ENCODE measurements at regions not wholly inside any gene's neighbourhood (a gene's known extent, or its start where the extent isn't known, plus 50 kb on each side); places are given as distances from the start of the nearest gene placed in this dataset.

- no peaks in the 10 kb centered on the region for H3K9me3 ChIP-seq
- no peak overlapping the region for H3K27ac ChIP-seq
- ATAC-seq: no peak
- H3K4me1 ChIP-seq: no peaks in the 10 kb centered on the region
- no peaks in the 10 kb centered on the region for H3K36me3 ChIP-seq (replicated peaks in 1 of 2; ENCODE audit: insufficient read depth in 1 of 2, low read depth in 2 of 2)
- 70 to 72% methylated on average over 4 of the region's 4 CpGs for WGBS, 2 donors
- no peak overlapping the region for H3K4me3 ChIP-seq
- TF ChIP-seq CTCF (IDR thresholded peaks at IDR 0.05): no peak
- TF ChIP-seq POLR2A (IDR thresholded peaks at IDR 0.05): no peak
- DNase-seq: no peak
- H3K27me3 ChIP-seq: no peaks in the 10 kb centered on the region
- intact Hi-C loops (cut with DNase I): no loop called here
These were observed 454.6 kb upstream of the ANKRD30A start for GRCh38 chr10:36670621-36671402.

GRCh38 chr10:36669615-36670352 lies 455.6 kb upstream of the ANKRD30A start:
- no peak overlapping the region for H3K4me3 ChIP-seq
- no peaks in the 10 kb centered on the region for H3K27me3 ChIP-seq
- no peak overlapping the region for H3K27ac ChIP-seq
- intact Hi-C loops (cut with DNase I): no loop called here
- H3K9me3 ChIP-seq: no peaks in the 10 kb centered on the region
- 32 to 39% methylated on average over 2 of the region's 2 CpGs for WGBS, 2 donors
- no peaks in the 10 kb centered on the region for H3K4me1 ChIP-seq
- no peaks in the 10 kb centered on the region for H3K36me3 ChIP-seq (replicated peaks in 1 of 2; ENCODE audit: insufficient read depth in 1 of 2, low read depth in 2 of 2)
- ATAC-seq (no peak), DNase-seq (no peak)
- no peak for TF ChIP-seq POLR2A (IDR thresholded peaks at IDR 0.05)
- TF ChIP-seq CTCF (IDR thresholded peaks at IDR 0.05): no peak

GRCh38 chr10:36666451-36666850 lies 458.9 kb upstream of the ANKRD30A start:
- ATAC-seq (no peak), DNase-seq (no peak)
- Histone ChIP-seq H3K36me3 (replicated peaks in 1 of 2; ENCODE audit: insufficient read depth in 1 of 2, low read depth in 2 of 2) (no peaks in the 10 kb centered on the region), H3K4me1 (no peaks in the 10 kb centered on the region), H3K27ac (no peak overlapping the region), H3K4me3 (no peak overlapping the region), H3K9me3 (no peaks in the 10 kb centered on the region), H3K27me3 (no peaks in the 10 kb centered on the region)
- intact Hi-C loops (cut with DNase I): no loop called here
- no peak for TF ChIP-seq POLR2A (IDR thresholded peaks at IDR 0.05)

DNA sequence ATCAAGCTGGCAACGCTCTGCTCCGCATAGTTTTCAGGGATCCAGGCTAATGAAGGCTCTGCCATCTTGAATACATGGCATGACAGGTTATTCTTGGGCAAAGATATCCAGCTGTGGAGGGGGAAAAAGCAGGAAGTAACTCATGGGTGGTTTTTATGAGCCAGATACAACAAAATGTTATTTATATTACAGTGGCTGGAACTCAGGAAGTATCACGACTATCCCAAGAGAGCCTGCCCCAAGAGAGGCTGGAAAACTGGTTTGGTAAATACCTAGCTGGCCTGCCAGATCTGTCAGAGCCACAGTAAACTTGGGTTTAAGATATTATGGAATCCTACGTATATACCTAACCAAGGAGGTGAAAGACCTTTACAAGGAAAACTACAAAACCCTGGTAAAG lies 462.8 kb upstream of the ANKRD30A start:
- Histone ChIP-seq H3K4me1 (no peaks in the 10 kb centered on the region), H3K36me3 (replicated peaks in 1 of 2; ENCODE audit: insufficient read depth in 1 of 2, low read depth in 2 of 2) (no peaks in the 10 kb centered on the region), H3K4me3 (no peak overlapping the region), H3K27me3 (no peaks in the 10 kb centered on the region), H3K9me3 (no peaks in the 10 kb centered on the region), H3K27ac (no peak overlapping the region)
- ATAC-seq: no peak
- no peak for DNase-seq
- WGBS, 2 donors: 80 to 83% methylated on average over 4 of the region's 4 CpGs
- intact Hi-C loops (cut with DNase I): no loop called here
- TF ChIP-seq POLR2A (IDR thresholded peaks at IDR 0.05) (no peak), CTCF (IDR thresholded peaks at IDR 0.05) (no peak)

DNA sequence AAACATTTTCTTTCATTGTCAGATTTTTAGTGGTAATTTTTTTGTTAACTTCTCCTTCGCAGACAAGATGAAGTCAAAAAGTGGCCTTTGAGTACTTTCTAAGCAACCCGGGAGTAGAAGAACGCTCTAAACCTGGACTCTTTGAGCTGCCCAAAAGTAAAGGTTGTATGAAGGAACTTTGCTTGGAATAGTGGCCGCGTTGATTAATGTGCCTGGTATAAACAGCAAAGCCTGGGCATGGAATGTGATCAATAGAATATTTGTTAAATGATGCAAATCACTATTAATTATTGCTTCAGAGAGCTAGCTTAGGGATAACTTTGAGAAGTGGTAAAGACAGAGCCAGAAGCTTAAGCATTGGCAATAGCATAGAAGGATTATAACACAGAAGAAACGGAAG lies 475.1 kb upstream of the ANKRD30A start:
- no peaks in the 10 kb centered on the region for H3K36me3 ChIP-seq (replicated peaks in 1 of 2; ENCODE audit: insufficient read depth in 1 of 2, low read depth in 2 of 2)
- ATAC-seq (peak; percentile 59), DNase-seq (no peak)
- H3K27ac ChIP-seq: peak overlapping the region in 1 of 4 donors; percentile 41
- no peaks in the 10 kb centered on the region for H3K4me1 ChIP-seq
- TF ChIP-seq POLR2A (IDR thresholded peaks at IDR 0.05) (no peak), CTCF (IDR thresholded peaks at IDR 0.05) (no peak)
- intact Hi-C loops (cut with DNase I): no loop called here
- no peaks in the 10 kb centered on the region for H3K9me3 ChIP-seq
- WGBS, 2 donors: 27 to 28% methylated on average over 6 of the region's 6 CpGs
- no peak overlapping the region for H3K4me3 ChIP-seq
- H3K27me3 ChIP-seq: no peaks in the 10 kb centered on the region
